SH-SY5Y (cell line): ENCODE measurements at regions not wholly inside any gene's neighbourhood (a gene's known extent, or its start where the extent isn't known, plus 50 kb on each side); places are given as distances from the start of the nearest gene placed in this dataset.

Source experiments
- GATA2 ChIP-seq: IDR thresholded peaks from 2 replicates; pipeline ENCODE4 v1.6.1; 2011; ENCODE audit warnings: mild to moderate bottlenecking, low read depth, low read length
- GATA3 ChIP-seq: IDR thresholded peaks from 2 replicates; pipeline ENCODE4 v1.6.1; 2011; ENCODE audit warnings: low read depth, mild to moderate bottlenecking, low read length, moderate library complexity

DNA sequence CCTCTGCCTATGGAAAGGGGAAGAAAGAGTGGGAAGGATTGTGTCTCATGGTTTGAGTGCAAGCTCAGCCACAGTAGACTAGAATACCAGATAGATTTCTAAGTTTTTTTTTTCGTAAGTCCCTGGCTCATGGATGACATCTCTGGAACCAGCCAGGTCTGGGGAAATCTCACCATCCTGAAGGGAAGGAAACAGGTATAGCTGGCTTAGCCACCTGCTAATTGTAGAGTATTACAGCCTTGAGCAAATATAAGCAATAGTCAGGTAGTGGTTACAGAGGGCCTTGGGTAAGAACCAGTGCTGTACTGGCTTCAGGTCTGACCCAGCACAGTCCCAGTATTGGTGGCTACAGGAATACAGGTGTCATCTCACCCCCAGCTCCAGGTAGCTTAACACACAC lies 500.9 kb upstream of the PRMT6 start:
- TF ChIP-seq GATA2 (no peak), GATA3 (no peak)
